NCI-H2227 treated with DMSO at 0.1 percent for 48 hours (cell line): ENCODE measurements at regions not wholly inside any gene's neighbourhood (a gene's known extent, or its start where the extent isn't known, plus 50 kb on each side); places are given as distances from the start of the nearest gene placed in this dataset.
"Not testable (repeated sequence)": the region's sequence is repeated elsewhere in the genome, so short reads cannot be mapped to it uniquely, and the experiment has no call there.

Experiments
- DNase-seq: peaks from one replicate; lab custom pipeline; 2025; lab: John Stamatoyannopoulos, UW

GRCh38 chr7:36037121-36037662, 115.9 kb upstream of the EEPD1 start:
- DNase-seq, result no peak

GRCh38 chr7:36038063-36038721, 114.9 kb upstream of the EEPD1 start:
- no peak for DNase-seq

- DNase-seq, result no peak
These were observed 113.8 kb upstream of the EEPD1 start for GRCh38 chr7:36039243-36039642.

GRCh38 chr7:36039671-36040070, 113.4 kb upstream of the EEPD1 start:
- DNase-seq, result no peak

- DNase-seq, result no peak
These were observed 112.4 kb upstream of the EEPD1 start for GRCh38 chr7:36040679-36041078.

- DNase-seq, result no peak
These were observed 108.8 kb upstream of the EEPD1 start for GRCh38 chr7:36044101-36044892.

GRCh38 chr7:36045326-36045725, 107.7 kb upstream of the EEPD1 start:
- no peak for DNase-seq

- DNase-seq, result no peak
These were observed 107.2 kb upstream of the EEPD1 start for GRCh38 chr7:36045830-36046341.

- DNase-seq, result no peak
These were observed 105.9 kb upstream of the EEPD1 start for GRCh38 chr7:36047091-36047658.

- DNase-seq, result no peak
These were observed 104.7 kb upstream of the EEPD1 start for GRCh38 chr7:36048141-36048901.

GRCh38 chr7:36048902-36049240, 104.2 kb upstream of the EEPD1 start:
- DNase-seq, result no peak

- no peak for DNase-seq
These were observed 101.6 kb upstream of the EEPD1 start for GRCh38 chr7:36051501-36051900.

- DNase-seq, result no peak
These were observed 99.5 kb upstream of the EEPD1 start for GRCh38 chr7:36053589-36053988.

- DNase-seq, result no peak
These were observed 98.4 kb upstream of the EEPD1 start for GRCh38 chr7:36054637-36055036.

- DNase-seq, result no peak
These were observed 97.8 kb upstream of the EEPD1 start for GRCh38 chr7:36055207-36055606.

- no peak for DNase-seq
These were observed 95.7 kb upstream of the EEPD1 start for GRCh38 chr7:36057323-36057722.

- DNase-seq, result no peak
These were observed 94.9 kb upstream of the EEPD1 start for GRCh38 chr7:36058020-36058592.

- not testable (repeated sequence) for DNase-seq
These were observed 92.7 kb upstream of the EEPD1 start for GRCh38 chr7:36060388-36060787.

- DNase-seq, result no peak
These were observed 90.8 kb upstream of the EEPD1 start for GRCh38 chr7:36062154-36062815.

- DNase-seq, result no peak
These were observed 88.4 kb upstream of the EEPD1 start for GRCh38 chr7:36064676-36065075.
